ENCODE measurements at regions not wholly inside any gene's neighbourhood (a gene's known extent, or its start where the extent isn't known, plus 50 kb on each side); places are given as distances from the start of the nearest gene placed in this dataset.

DNA sequence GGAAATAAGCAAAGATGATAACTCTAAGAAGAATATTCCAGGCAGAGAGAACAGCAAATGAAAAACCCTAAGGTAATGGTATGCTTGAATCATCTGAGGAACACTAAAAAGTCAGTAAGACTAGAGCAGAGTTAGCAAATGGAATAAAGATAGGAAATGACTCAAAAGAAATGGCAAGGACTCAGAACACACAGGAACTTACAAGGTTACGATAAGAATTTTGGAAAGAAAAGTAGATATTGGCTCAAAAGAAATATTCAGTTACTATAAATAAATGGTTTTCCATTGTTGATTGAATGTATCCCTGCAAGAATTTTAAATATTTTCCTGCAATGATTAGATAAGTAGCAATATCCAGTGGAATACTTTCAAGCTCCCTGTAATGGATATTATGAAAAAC, 705.8 kb downstream of the C12orf50 start:
- Histone ChIP-seq H3K56ac (ENCODE audit: insufficient read length, low read depth, low read length) (no peak overlapping the region), H2AFZ (ENCODE audit: low read length) (no peak overlapping the region), H2AK5ac (ENCODE audit: insufficient read length, low read length) (no peak overlapping the region), H2BK15ac (ENCODE audit: low read depth, low read length) (no peak overlapping the region), H2BK12ac (ENCODE audit: insufficient read length, low read depth, low read length) (no peak overlapping the region), H3K4me1 (ENCODE audit: insufficient read depth, low read length) (no peaks in the 10 kb centered on the region), H3T11ph (ENCODE audit: low read length) (no peak overlapping the region), H3K18ac (ENCODE audit: insufficient read length, low read depth, low read length) (no peak overlapping the region), H4K5ac (ENCODE audit: insufficient read length, low read depth, low read length) (no peak overlapping the region), H3K27me3 (ENCODE audit: insufficient read depth, low read length) (no peaks in the 10 kb centered on the region), H3K9me3 (ENCODE audit: control insufficient read depth, low read depth, low read length) (no peaks in the 10 kb centered on the region), H3K23ac (ENCODE audit: insufficient read length, low read depth, low read length) (no peak overlapping the region), H3K14ac (ENCODE audit: insufficient read depth, low read length) (no peak overlapping the region), H3K9ac (ENCODE audit: extremely low read depth, insufficient read length, low read length) (no peak overlapping the region), H4K8ac (replicated peaks; ENCODE audit: insufficient read length, low read depth, low read length) (no peak overlapping the region), H3K79me1 (ENCODE audit: insufficient read depth, low read depth, low read length, poor library complexity, severe bottlenecking) (no peaks in the 10 kb centered on the region), H3K79me2 (ENCODE audit: insufficient read depth, low read length) (no peaks in the 10 kb centered on the region), H2BK5ac (ENCODE audit: insufficient read length, low read length) (no peak overlapping the region), H3K4ac (ENCODE audit: low read depth, low read length) (no peak overlapping the region), H3K4me2 (ENCODE audit: insufficient read depth, insufficient read length, low read length) (no peak overlapping the region), H2BK20ac (ENCODE audit: low read depth, low read length, poor library complexity, severe bottlenecking) (no peak overlapping the region), H2BK120ac (ENCODE audit: low read depth, low read length, poor library complexity, severe bottlenecking) (no peak overlapping the region), H3K23me2 (ENCODE audit: insufficient read length, low read depth, low read length, poor library complexity, severe bottlenecking) (no peaks in the 10 kb centered on the region), H4K20me1 (ENCODE audit: control insufficient read depth, insufficient read depth, insufficient read length) (no peaks in the 10 kb centered on the region), H4K91ac (ENCODE audit: insufficient read length, low read depth, low read length) (no peak overlapping the region), H3K27ac (ENCODE audit: insufficient read length, low read depth, low read length) (no peak overlapping the region)
- WGBS (ENCODE audit: extremely low coverage, insufficient read length, low lambda C conversion rate): no CpG with 5 or more reads among the region's 1 CpG
- TF ChIP-seq, protein P1, sequence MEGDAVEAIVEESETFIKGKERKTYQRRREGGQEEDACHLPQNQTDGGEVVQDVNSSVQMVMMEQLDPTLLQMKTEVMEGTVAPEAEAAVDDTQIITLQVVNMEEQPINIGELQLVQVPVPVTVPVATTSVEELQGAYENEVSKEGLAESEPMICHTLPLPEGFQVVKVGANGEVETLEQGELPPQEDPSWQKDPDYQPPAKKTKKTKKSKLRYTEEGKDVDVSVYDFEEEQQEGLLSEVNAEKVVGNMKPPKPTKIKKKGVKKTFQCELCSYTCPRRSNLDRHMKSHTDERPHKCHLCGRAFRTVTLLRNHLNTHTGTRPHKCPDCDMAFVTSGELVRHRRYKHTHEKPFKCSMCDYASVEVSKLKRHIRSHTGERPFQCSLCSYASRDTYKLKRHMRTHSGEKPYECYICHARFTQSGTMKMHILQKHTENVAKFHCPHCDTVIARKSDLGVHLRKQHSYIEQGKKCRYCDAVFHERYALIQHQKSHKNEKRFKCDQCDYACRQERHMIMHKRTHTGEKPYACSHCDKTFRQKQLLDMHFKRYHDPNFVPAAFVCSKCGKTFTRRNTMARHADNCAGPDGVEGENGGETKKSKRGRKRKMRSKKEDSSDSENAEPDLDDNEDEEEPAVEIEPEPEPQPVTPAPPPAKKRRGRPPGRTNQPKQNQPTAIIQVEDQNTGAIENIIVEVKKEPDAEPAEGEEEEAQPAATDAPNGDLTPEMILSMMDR (conservative IDR thresholded peaks at IDR 0.05): no peak
- no peak for DNase-seq
- H3K4me1 Mint-ChIP-seq: no peaks in the 10 kb centered on the region
- no peaks in the 10 kb centered on the region for H3K27me3 Mint-ChIP-seq (ENCODE audit: low read depth)
- H3K4me3 Mint-ChIP-seq: no peak overlapping the region
- no peaks in the 10 kb centered on the region for H3K36me3 Mint-ChIP-seq (ENCODE audit: insufficient read depth in 1 of 3, low read depth in 3 of 3)
- H3K27ac Mint-ChIP-seq: no peak overlapping the region
- H3K9me3 Mint-ChIP-seq: no peaks in the 10 kb centered on the region
